SK-N-SH treated with all-trans-retinoic acid at 6 μM for 48 hours (cell line): ENCODE measurements at regions not wholly inside any gene's neighbourhood (a gene's known extent, or its start where the extent isn't known, plus 50 kb on each side); places are given as distances from the start of the nearest gene placed in this dataset.

Experiments
- ATAC-seq: fragments of 200-7000 bp; cut with Tn5 transposase; 3 replicates; pipeline ENCODE4 v1.9.1; 2020; ENCODE audit warnings: mild to moderate bottlenecking, moderate library complexity
- ARNTL ChIP-seq: fragments of 450-650 bp; formaldehyde crosslinking; IDR thresholded peaks from 2 replicates; pipeline ENCODE4 v1.5.0; 2020; ENCODE audit warnings: low read depth, mild to moderate bottlenecking, moderate library complexity, borderline replicate concordance
- CREB5 ChIP-seq: fragments of 250-450 bp; sonication (Bioruptor Pico); IDR thresholded peaks from 2 replicates; pipeline ENCODE4 v1.5.1; 2020; ENCODE audit warnings: low read depth, mild to moderate bottlenecking, moderate library complexity
- CSDC2 ChIP-seq: fragments of 250-450 bp; sonication (Bioruptor Pico); IDR thresholded peaks from 2 replicates; pipeline ENCODE4 v1.5.0; 2020; ENCODE audit warnings: mild to moderate bottlenecking, moderate library complexity
- CSRNP3 ChIP-seq: fragments of 250-450 bp; sonication (Bioruptor Pico); IDR thresholded peaks from 2 replicates; pipeline ENCODE4 v1.5.1; 2021; ENCODE audit warnings: mild to moderate bottlenecking, moderate library complexity
- ESRRG ChIP-seq: fragments of 250-450 bp; sonication (Bioruptor Pico); IDR thresholded peaks from 2 replicates; pipeline ENCODE4 v1.6.1; 2021; ENCODE audit warnings: mild to moderate bottlenecking
- GLIS3 ChIP-seq: fragments of 250-450 bp; sonication (Bioruptor Pico); IDR thresholded peaks from 2 replicates; pipeline ENCODE4 v1.5.0; 2020; ENCODE audit warnings: mild to moderate bottlenecking, moderate library complexity
- ISL1 ChIP-seq: fragments of 250-450 bp; sonication (Bioruptor Pico); IDR thresholded peaks from 2 replicates; pipeline ENCODE4 v2.1.2; 2022; ENCODE audit warnings: mild to moderate bottlenecking, moderate library complexity
- OSR1 ChIP-seq: fragments of 250-450 bp; sonication (Bioruptor Pico); IDR thresholded peaks from 2 replicates; pipeline ENCODE4 v1.8.0; 2022; ENCODE audit warnings: moderate library complexity, mild to moderate bottlenecking, inconsistent platforms
- PATZ1 ChIP-seq: fragments of 250-450 bp; sonication (Bioruptor Pico); IDR thresholded peaks from 2 replicates; pipeline ENCODE4 v1.8.0; 2020; ENCODE audit warnings: mild to moderate bottlenecking, moderate library complexity, borderline replicate concordance
- POU6F1 ChIP-seq: fragments of 250-450 bp; sonication (Bioruptor Pico); IDR thresholded peaks from 2 replicates; pipeline ENCODE4 v1.8.0; 2021; ENCODE audit warnings: low read depth, mild to moderate bottlenecking, moderate library complexity, borderline replicate concordance
- PPARA ChIP-seq: fragments of 250-450 bp; sonication (Bioruptor Pico); IDR thresholded peaks from 2 replicates; pipeline ENCODE4 v1.5.0; 2020; ENCODE audit warnings: mild to moderate bottlenecking, borderline replicate concordance
- RARB ChIP-seq: fragments of 250-450 bp; sonication (Bioruptor Pico); IDR thresholded peaks from 2 replicates; pipeline ENCODE4 v1.8.0; 2021; ENCODE audit warnings: mild to moderate bottlenecking, moderate library complexity
- SNAI2 ChIP-seq: fragments of 250-450 bp; sonication (Bioruptor Pico); IDR thresholded peaks from 2 replicates; pipeline ENCODE4 v1.5.0; 2020; ENCODE audit warnings: mild to moderate bottlenecking, moderate library complexity
- TCF4 ChIP-seq: fragments of 250-450 bp; sonication (Bioruptor Pico); IDR thresholded peaks from 2 replicates; pipeline ENCODE4 v1.8.0; 2021; ENCODE audit warnings: mild to moderate bottlenecking, moderate library complexity, borderline replicate concordance
- TOX ChIP-seq: fragments of 250-450 bp; sonication (Bioruptor Pico); IDR thresholded peaks from 2 replicates; pipeline ENCODE4 v1.8.0; 2021; ENCODE audit warnings: mild to moderate bottlenecking, moderate library complexity, borderline replicate concordance
- TSHZ2 ChIP-seq: fragments of 250-450 bp; sonication (Bioruptor Pico); IDR thresholded peaks from 2 replicates; pipeline ENCODE4 v1.5.0; 2020; ENCODE audit warnings: mild to moderate bottlenecking, moderate library complexity
- ZC3H10 ChIP-seq: fragments of 250-450 bp; sonication (Bioruptor Pico); IDR thresholded peaks from 2 replicates; pipeline ENCODE4 v1.5.1; 2021; ENCODE audit warnings: mild to moderate bottlenecking, moderate library complexity
- ZFP30 ChIP-seq: fragments of 450-650 bp; formaldehyde crosslinking; IDR thresholded peaks from 2 replicates; pipeline ENCODE4 v1.5.0; 2022; ENCODE audit warnings: mild to moderate bottlenecking, moderate library complexity
- ZNF565 ChIP-seq: fragments of 450-650 bp; formaldehyde crosslinking; conservative IDR thresholded peaks from 2 replicates; pipeline ENCODE4 v1.5.0; 2020; ENCODE audit warnings: low read depth, mild to moderate bottlenecking, moderate library complexity
- ZNF8 ChIP-seq: fragments of 450-650 bp; formaldehyde crosslinking; IDR thresholded peaks from 2 replicates; pipeline ENCODE4 v1.5.0; 2020; ENCODE audit warnings: mild to moderate bottlenecking, moderate library complexity

- no peak for ATAC-seq
- TF ChIP-seq SNAI2 (CRISPR knock-in tag) (no peak), CREB5 (CRISPR knock-in tag) (no peak), CSRNP3 (no peak)
These were observed 178.7 kb downstream of the SPATA31D1 start for GRCh38 chr9:82167296-82167695.

GRCh38 chr9:82168585-82168984 is 180.0 kb downstream of the SPATA31D1 start:
- TF ChIP-seq PATZ1 (CRISPR knock-in tag) = no peak
- no peak for TF ChIP-seq RARB (CRISPR knock-in tag)
- TF ChIP-seq ZNF565 (CRISPR knock-in tag) = no peak
- no peak for TF ChIP-seq SNAI2 (CRISPR knock-in tag)
- no peak for TF ChIP-seq ZNF8
- TF ChIP-seq POU6F1 (CRISPR knock-in tag) = no peak
- TF ChIP-seq ISL1 (CRISPR knock-in tag) = no peak
- no peak for TF ChIP-seq ARNTL (CRISPR knock-in tag)
- TF ChIP-seq, all 23 proteins: peak for 0
- no peak for ATAC-seq

- TF ChIP-seq PPARA (no peak), POU6F1 (CRISPR knock-in tag) (no peak), CSDC2 (CRISPR knock-in tag) (no peak), ISL1 (CRISPR knock-in tag) (no peak), ZFP30 (CRISPR knock-in tag) (no peak), GLIS3 (CRISPR knock-in tag) (no peak), ZC3H10 (CRISPR knock-in tag) (no peak), OSR1 (CRISPR knock-in tag) (no peak), TOX (CRISPR knock-in tag) (no peak), CSRNP3 (no peak), ESRRG (CRISPR knock-in tag) (no peak), TSHZ2 (CRISPR knock-in tag) (no peak), CREB5 (CRISPR knock-in tag) (no peak), TCF4 (CRISPR knock-in tag) (no peak), ARNTL (CRISPR knock-in tag) (no peak), SNAI2 (CRISPR knock-in tag) (no peak), RARB (CRISPR knock-in tag) (no peak), ZNF8 (no peak), ZNF565 (CRISPR knock-in tag) (no peak)
- ATAC-seq = peak; percentile 60
These were observed 182.3 kb downstream of the SPATA31D1 start for GRCh38 chr9:82170866-82171265.
